Bronchial epithelial cell (primary cell): ENCODE measurements at regions not wholly inside any gene's neighbourhood (a gene's known extent, or its start where the extent isn't known, plus 50 kb on each side); places are given as distances from the start of the nearest gene placed in this dataset.

ENCODE experiments used
- DNase-seq: peaks from one replicate; pipeline ENCODE4 v3.0.0-alpha.2; 2010; ENCODE audit warnings: low read depth
- FAIRE-seq: peaks from 2 replicates; lab custom pipeline; 2011; peaks lifted over from hg19 to GRCh38; lab: Jason Lieb, UNC
- H3K27me3 ChIP-seq: 2 replicates; pipeline ENCODE4 v1.5.1; 2011; ENCODE audit warnings: low read length; ENCODE audit not compliant: control insufficient read depth, insufficient read depth
- H3K36me3 ChIP-seq: 2 replicates; pipeline ENCODE4 v1.5.1; 2011; ENCODE audit warnings: low read length; ENCODE audit not compliant: control insufficient read depth, insufficient read depth
- H3K4me3 ChIP-seq: 2 replicates; pipeline ENCODE4 v1.5.1; 2011; ENCODE audit warnings: mild to moderate bottlenecking, low read depth, low read length, control low read depth
- CTCF ChIP-seq: IDR thresholded peaks from 2 replicates; pipeline ENCODE4 v1.5.1; 2011; ENCODE audit warnings: mild to moderate bottlenecking, moderate library complexity, low read length, control low read depth, inconsistent platforms; ENCODE audit not compliant: insufficient read depth, severe bottlenecking

DNA sequence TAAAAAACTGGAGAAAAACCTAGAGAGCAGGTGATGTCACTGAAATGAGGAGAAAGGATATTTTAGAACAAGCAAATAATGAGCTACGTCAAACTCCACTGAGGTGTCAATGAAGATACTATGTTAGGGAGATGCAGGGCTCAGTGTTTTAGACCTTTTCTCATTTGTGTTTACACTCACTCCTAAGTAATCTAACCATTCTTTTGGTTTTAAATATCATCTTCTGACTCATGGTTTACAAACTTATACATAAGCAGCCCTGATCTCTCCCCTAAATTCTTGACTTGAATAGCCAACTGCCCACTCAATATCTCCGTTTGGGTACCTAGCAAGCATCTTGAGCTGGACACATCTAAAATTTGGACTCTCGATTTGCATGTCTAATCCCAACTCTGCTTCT lies 272.4 kb downstream of the MEF2C start:
- no peak for TF ChIP-seq CTCF
- Histone ChIP-seq H3K27me3 (no peaks in the 10 kb centered on the region), H3K36me3 (no peaks in the 10 kb centered on the region), H3K4me3 (no peak overlapping the region)
- FAIRE-seq (no peak), DNase-seq (no peak)

- Histone ChIP-seq H3K36me3 (no peaks in the 10 kb centered on the region), H3K4me3 (no peak overlapping the region), H3K27me3 (no peaks in the 10 kb centered on the region)
- no peak for TF ChIP-seq CTCF
- DNase-seq (no peak), FAIRE-seq (no peak)
Observed at GRCh38 chr5:88607492-88607891, 275.5 kb downstream of the MEF2C start.

GRCh38 chr5:88606626-88607025 lies 276.4 kb downstream of the MEF2C start:
- FAIRE-seq (no peak), DNase-seq (no peak)
- TF ChIP-seq CTCF: no peak
- no peak overlapping the region for H3K4me3 ChIP-seq
- H3K27me3 ChIP-seq: no peaks in the 10 kb centered on the region
- no peaks in the 10 kb centered on the region for H3K36me3 ChIP-seq

- Histone ChIP-seq H3K36me3 (no peaks in the 10 kb centered on the region), H3K27me3 (no peaks in the 10 kb centered on the region), H3K4me3 (no peak overlapping the region)
- no peak for TF ChIP-seq CTCF
- FAIRE-seq (no peak), DNase-seq (no peak)
Observed at GRCh38 chr5:88606173-88606572, 276.8 kb downstream of the MEF2C start.

- peak; percentile 30 for TF ChIP-seq CTCF
- H3K4me3 ChIP-seq: no peak overlapping the region
- no peak for FAIRE-seq
- no peaks in the 10 kb centered on the region for H3K36me3 ChIP-seq
- DNase-seq: no peak
- no peaks in the 10 kb centered on the region for H3K27me3 ChIP-seq
Observed at GRCh38 chr5:88602584-88602983, 280.4 kb downstream of the MEF2C start.

DNA sequence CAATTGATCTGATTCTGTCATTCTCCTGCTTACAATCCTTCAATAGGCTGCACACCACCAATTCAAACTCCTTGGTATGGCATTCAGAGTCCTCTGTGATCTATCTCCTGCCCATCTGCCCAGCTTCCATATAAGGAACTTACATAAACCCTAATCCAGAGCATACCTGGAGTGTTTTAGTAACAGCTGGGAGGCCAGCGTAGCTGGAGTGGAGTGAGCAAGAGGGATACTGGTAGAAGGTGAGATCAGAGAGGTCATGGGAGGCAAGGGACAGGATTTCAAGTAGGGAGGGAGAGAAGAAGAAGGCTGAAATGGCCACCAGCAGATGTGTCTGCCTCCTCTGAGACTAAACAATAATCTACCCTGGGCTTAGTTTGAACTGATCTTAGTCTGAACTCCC lies 288.5 kb downstream of the MEF2C start:
- Histone ChIP-seq H3K4me3 (no peak overlapping the region), H3K36me3 (no peaks in the 10 kb centered on the region), H3K27me3 (no peaks in the 10 kb centered on the region)
- FAIRE-seq: no peak
- no peak for TF ChIP-seq CTCF
- DNase-seq: no peak
